SK-N-MC (cell line): ENCODE measurements at regions not wholly inside any gene's neighbourhood (a gene's known extent, or its start where the extent isn't known, plus 50 kb on each side); places are given as distances from the start of the nearest gene placed in this dataset.

Experiments used
- EZH2 ChIP-seq: fragments of 200-600 bp; sonication (generic); IDR thresholded peaks from one replicate; pipeline ENCODE4 v1.6.1; 2017; ENCODE audit warnings: antibody characterized with exemption
- FOXP2 ChIP-seq: optimal IDR thresholded peaks from 2 replicates; pipeline ENCODE3; 2011; ENCODE audit warnings: mild to moderate bottlenecking, moderate library complexity; ENCODE audit not compliant: insufficient read depth; ENCODE audit errors: extremely low read length, control extremely low read depth
- POLR2AphosphoS5 ChIP-seq: IDR thresholded peaks from 2 replicates; pipeline ENCODE4 v1.6.1; 2012; ENCODE audit warnings: mild to moderate bottlenecking, low read depth, low read length, borderline replicate concordance

GRCh38 chr1:201740086-201740541 is 88.8 kb upstream of the IPO9 start:
- TF ChIP-seq EZH2 (no peak), FOXP2 (no peak), POLR2AphosphoS5 (no peak)
